Tongue (tissue), 1 donor: ENCODE measurements at regions not wholly inside any gene's neighbourhood (a gene's known extent, or its start where the extent isn't known, plus 50 kb on each side); places are given as distances from the start of the nearest gene placed in this dataset.

Source experiments
- DNase-seq: peaks from one replicate; pipeline ENCODE4 v3.0.0-alpha.2; 2015

GRCh38 chr14:98951521-98952152 lies 320.4 kb downstream of the BCL11B start:
- DNase-seq, result no peak

GRCh38 chr14:98952593-98953350 lies 319.2 kb downstream of the BCL11B start:
- DNase-seq, result no peak

GRCh38 chr14:98953551-98954348 lies 318.2 kb downstream of the BCL11B start:
- DNase-seq, result no peak

GRCh38 chr14:98954349-98955000 lies 317.5 kb downstream of the BCL11B start:
- no peak for DNase-seq

GRCh38 chr14:98955036-98955740 lies 316.8 kb downstream of the BCL11B start:
- DNase-seq, result no peak

- no peak for DNase-seq
These were observed 316.3 kb downstream of the BCL11B start for GRCh38 chr14:98955741-98956070.

GRCh38 chr14:98956181-98956580 lies 315.8 kb downstream of the BCL11B start:
- no peak for DNase-seq

- no peak for DNase-seq
These were observed 315.3 kb downstream of the BCL11B start for GRCh38 chr14:98956661-98957060.

- DNase-seq, result peak; percentile 76
These were observed 314.6 kb downstream of the BCL11B start for GRCh38 chr14:98957211-98958047.

GRCh38 chr14:98958048-98958631 lies 313.9 kb downstream of the BCL11B start:
- DNase-seq, result peak; percentile 69

- no peak for DNase-seq
These were observed 313.4 kb downstream of the BCL11B start for GRCh38 chr14:98958632-98959031.

- DNase-seq, result no peak
These were observed 312.6 kb downstream of the BCL11B start for GRCh38 chr14:98959410-98959809.

GRCh38 chr14:98959958-98960616 lies 311.9 kb downstream of the BCL11B start:
- no peak for DNase-seq

GRCh38 chr14:98960617-98961013 lies 311.4 kb downstream of the BCL11B start:
- no peak for DNase-seq

- DNase-seq, result no peak
These were observed 310.8 kb downstream of the BCL11B start for GRCh38 chr14:98961191-98961590.

- DNase-seq, result no peak
These were observed 309.9 kb downstream of the BCL11B start for GRCh38 chr14:98962118-98962517.

- no peak for DNase-seq
These were observed 308.4 kb downstream of the BCL11B start for GRCh38 chr14:98963610-98964009.

- DNase-seq, result no peak
These were observed 307.8 kb downstream of the BCL11B start for GRCh38 chr14:98964171-98964570.

GRCh38 chr14:98965076-98965475 lies 306.9 kb downstream of the BCL11B start:
- no peak for DNase-seq

GRCh38 chr14:98966016-98966415 lies 306.0 kb downstream of the BCL11B start:
- no peak for DNase-seq
